ENCODE measurements at regions not wholly inside any gene's neighbourhood (a gene's known extent, or its start where the extent isn't known, plus 50 kb on each side); places are given as distances from the start of the nearest gene placed in this dataset.

GRCh38 chr6:85135376-85136094, 314.3 kb upstream of the NT5E start:
- H3K9me3 ChIP-seq (ENCODE audit: control insufficient read depth in 4 of 4, low read length in 3 of 4): no peaks in the 10 kb centered on the region
- no peak overlapping the region for H3K27ac ChIP-seq (ENCODE audit: low read depth in 1 of 2, low read length in 2 of 2)
- 42% methylated on average over 1 of the region's 1 CpG for WGBS
- H3K27me3 ChIP-seq (ENCODE audit: control insufficient read depth in 4 of 4, insufficient read depth in 4 of 4, low read length in 3 of 4): no peaks in the 10 kb centered on the region
- no peaks in the 10 kb centered on the region for H3K36me3 ChIP-seq (ENCODE audit: control insufficient read depth in 4 of 4, insufficient read depth in 3 of 4, low read depth in 1 of 4, low read length in 3 of 4)
- H3K4me3 ChIP-seq (ENCODE audit: low read depth in 1 of 3, low read length in 3 of 3): no peak overlapping the region
- TF ChIP-seq HNF4A (conservative IDR thresholded peaks at IDR 0.05) (no peak), TAF1 (conservative IDR thresholded peaks at IDR 0.05) (no peak), ZBTB33 (IDR thresholded peaks at IDR 0.05) (no peak), HNF4G (IDR thresholded peaks at IDR 0.05) (no peak), FOXA1 (IDR thresholded peaks at IDR 0.05) (no peak), YY1 (IDR thresholded peaks at IDR 0.05) (no peak), RXRA (IDR thresholded peaks at IDR 0.05) (no peak), FOXA2 (IDR thresholded peaks at IDR 0.05) (no peak), SP1 (IDR thresholded peaks at IDR 0.05) (no peak), MAX (IDR thresholded peaks at IDR 0.05) (no peak), GABPA (IDR thresholded peaks at IDR 0.05 in 1 of 2, conservative IDR thresholded peaks at IDR 0.05 in 1 of 2) (no peak), EGR1 (IDR thresholded peaks at IDR 0.05; ENCODE audit: low read depth in 2 of 2) (no peak), REST (IDR thresholded peaks at IDR 0.05) (no peak), RAD21 (IDR thresholded peaks at IDR 0.05) (no peak), JUND (IDR thresholded peaks at IDR 0.05) (no peak)
- DNase-seq (ENCODE audit: low spot score): no peak
- H3K4me1 ChIP-seq (ENCODE audit: control insufficient read depth in 4 of 4, insufficient read depth in 4 of 4, low read length in 3 of 4): no peaks in the 10 kb centered on the region
- no peak overlapping the region for H3K9ac ChIP-seq (ENCODE audit: low read depth in 1 of 2, low read length in 2 of 2)

- Histone ChIP-seq H3K9ac (ENCODE audit: low read depth in 1 of 2, low read length in 2 of 2) (no peak overlapping the region), H3K27me3 (ENCODE audit: control insufficient read depth in 4 of 4, insufficient read depth in 4 of 4, low read length in 3 of 4) (no peaks in the 10 kb centered on the region), H3K36me3 (ENCODE audit: control insufficient read depth in 4 of 4, insufficient read depth in 3 of 4, low read depth in 1 of 4, low read length in 3 of 4) (no peaks in the 10 kb centered on the region), H3K27ac (ENCODE audit: low read depth in 1 of 2, low read length in 2 of 2) (no peak overlapping the region), H3K9me3 (ENCODE audit: control insufficient read depth in 4 of 4, low read length in 3 of 4) (no peaks in the 10 kb centered on the region), H3K4me1 (ENCODE audit: control insufficient read depth in 4 of 4, insufficient read depth in 4 of 4, low read length in 3 of 4) (no peaks in the 10 kb centered on the region), H3K4me3 (ENCODE audit: low read depth in 1 of 3, low read length in 3 of 3) (no peak overlapping the region)
- no peak for DNase-seq (ENCODE audit: low spot score)
- TF ChIP-seq FOXA2 (IDR thresholded peaks at IDR 0.05): no peak
- TF ChIP-seq GABPA (IDR thresholded peaks at IDR 0.05 in 1 of 2, conservative IDR thresholded peaks at IDR 0.05 in 1 of 2): no peak
- TF ChIP-seq FOXA1 (IDR thresholded peaks at IDR 0.05): no peak
- TF ChIP-seq HNF4A (conservative IDR thresholded peaks at IDR 0.05): no peak
- no peak for TF ChIP-seq YY1 (IDR thresholded peaks at IDR 0.05)
- TF ChIP-seq MAX (IDR thresholded peaks at IDR 0.05): no peak
- no peak for TF ChIP-seq JUND (IDR thresholded peaks at IDR 0.05)
- TF ChIP-seq EGR1 (IDR thresholded peaks at IDR 0.05; ENCODE audit: low read depth in 2 of 2): no peak
- no peak for TF ChIP-seq REST (IDR thresholded peaks at IDR 0.05)
- no peak for TF ChIP-seq TAF1 (conservative IDR thresholded peaks at IDR 0.05)
- TF ChIP-seq SP1 (IDR thresholded peaks at IDR 0.05): no peak
- TF ChIP-seq HNF4G (IDR thresholded peaks at IDR 0.05): no peak
- no peak for TF ChIP-seq RXRA (IDR thresholded peaks at IDR 0.05)
- TF ChIP-seq ATF3 (IDR thresholded peaks at IDR 0.05): no peak
- no peak for TF ChIP-seq ZBTB33 (IDR thresholded peaks at IDR 0.05)
- WGBS: 78% methylated on average over 5 of the region's 5 CpGs
Observed at GRCh38 chr6:85134172-85134571, 315.7 kb upstream of the NT5E start.
